ENCODE measurements at regions not wholly inside any gene's neighbourhood (a gene's known extent, or its start where the extent isn't known, plus 50 kb on each side); places are given as distances from the start of the nearest gene placed in this dataset.

DNA sequence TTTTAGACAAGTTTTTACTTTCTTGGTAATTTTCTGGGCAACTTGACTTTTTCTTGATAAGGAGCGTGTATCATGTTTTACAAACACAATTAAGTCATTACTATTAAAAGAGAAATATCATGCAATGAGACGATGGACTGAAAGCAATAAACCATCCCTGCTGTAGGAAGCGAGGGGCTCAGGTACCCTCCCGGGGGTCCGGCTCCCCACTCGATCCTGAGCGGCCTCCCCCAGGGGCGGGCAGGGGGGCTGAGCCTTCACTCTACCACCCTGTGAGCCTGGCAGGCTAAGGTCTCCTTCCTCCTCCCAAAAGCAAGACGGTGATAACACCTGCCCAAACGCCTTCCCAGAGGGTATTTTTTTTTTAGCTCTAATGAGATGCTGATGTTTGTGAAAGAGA lies 51.8 kb upstream of the ADGRA1 start:
- in situ Hi-C loops (cut with MboI; ENCODE audit: low sequenced_read_pairs, unreplicated experiment) = no loop called here
- TF ChIP-seq, protein P1, sequence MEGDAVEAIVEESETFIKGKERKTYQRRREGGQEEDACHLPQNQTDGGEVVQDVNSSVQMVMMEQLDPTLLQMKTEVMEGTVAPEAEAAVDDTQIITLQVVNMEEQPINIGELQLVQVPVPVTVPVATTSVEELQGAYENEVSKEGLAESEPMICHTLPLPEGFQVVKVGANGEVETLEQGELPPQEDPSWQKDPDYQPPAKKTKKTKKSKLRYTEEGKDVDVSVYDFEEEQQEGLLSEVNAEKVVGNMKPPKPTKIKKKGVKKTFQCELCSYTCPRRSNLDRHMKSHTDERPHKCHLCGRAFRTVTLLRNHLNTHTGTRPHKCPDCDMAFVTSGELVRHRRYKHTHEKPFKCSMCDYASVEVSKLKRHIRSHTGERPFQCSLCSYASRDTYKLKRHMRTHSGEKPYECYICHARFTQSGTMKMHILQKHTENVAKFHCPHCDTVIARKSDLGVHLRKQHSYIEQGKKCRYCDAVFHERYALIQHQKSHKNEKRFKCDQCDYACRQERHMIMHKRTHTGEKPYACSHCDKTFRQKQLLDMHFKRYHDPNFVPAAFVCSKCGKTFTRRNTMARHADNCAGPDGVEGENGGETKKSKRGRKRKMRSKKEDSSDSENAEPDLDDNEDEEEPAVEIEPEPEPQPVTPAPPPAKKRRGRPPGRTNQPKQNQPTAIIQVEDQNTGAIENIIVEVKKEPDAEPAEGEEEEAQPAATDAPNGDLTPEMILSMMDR (IDR thresholded peaks at IDR 0.05; ENCODE audit: borderline replicate concordance, control extremely low read depth, extremely low read depth, insufficient read depth, missing control alignments) = no peak
- DNase-seq (ENCODE audit: low spot score) = no peak

DNA sequence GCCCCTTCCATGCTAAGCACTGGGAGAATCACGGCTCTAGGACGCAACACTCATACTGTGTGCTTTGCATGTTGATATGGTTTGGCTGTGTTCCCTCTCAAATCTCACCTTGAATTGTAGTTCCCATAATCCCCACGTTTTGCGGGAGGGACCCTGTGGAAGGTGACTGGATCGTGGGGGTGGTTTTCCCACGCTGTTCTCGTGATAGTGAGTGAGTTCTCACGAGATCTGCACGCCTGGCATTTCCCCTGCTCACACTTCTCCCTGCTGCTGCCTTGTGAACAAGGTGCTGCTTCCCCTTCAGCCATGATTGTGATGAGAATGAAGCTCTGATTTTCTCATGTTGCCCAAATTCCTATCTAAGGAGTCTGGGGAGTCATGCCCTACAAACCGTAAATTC lies 53.0 kb upstream of the ADGRA1 start:
- TF ChIP-seq, protein P1 (IDR thresholded peaks at IDR 0.05; ENCODE audit: borderline replicate concordance, control extremely low read depth, extremely low read depth, insufficient read depth, missing control alignments) = no peak
- no peak for DNase-seq (ENCODE audit: low spot score)
- in situ Hi-C loops (cut with MboI; ENCODE audit: low sequenced_read_pairs, unreplicated experiment) = no loop called here

DNA sequence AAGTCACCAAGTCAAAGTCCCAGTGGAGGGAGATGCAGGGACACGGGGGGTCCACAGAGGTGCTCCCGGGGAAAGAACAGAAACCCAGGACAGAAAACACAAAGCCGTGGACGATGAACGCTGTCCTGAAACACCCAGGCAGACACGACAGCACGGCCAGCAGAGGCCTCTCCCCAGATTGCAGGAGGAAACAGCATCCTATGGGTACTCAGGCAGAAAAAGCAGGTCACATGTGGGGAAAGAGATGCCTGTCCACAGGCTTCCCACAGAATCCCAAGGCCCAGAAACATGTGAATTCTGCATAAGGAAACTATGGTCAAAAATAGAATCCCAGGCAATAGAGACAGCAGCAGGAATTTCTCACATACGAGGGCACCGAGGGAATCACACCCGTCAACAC lies 53.6 kb upstream of the ADGRA1 start:
- in situ Hi-C loops (cut with MboI; ENCODE audit: low sequenced_read_pairs, unreplicated experiment) = no loop called here
- TF ChIP-seq, protein P1 (IDR thresholded peaks at IDR 0.05; ENCODE audit: borderline replicate concordance, control extremely low read depth, extremely low read depth, insufficient read depth, missing control alignments) = no peak
- DNase-seq (ENCODE audit: low spot score) = no peak

DNA sequence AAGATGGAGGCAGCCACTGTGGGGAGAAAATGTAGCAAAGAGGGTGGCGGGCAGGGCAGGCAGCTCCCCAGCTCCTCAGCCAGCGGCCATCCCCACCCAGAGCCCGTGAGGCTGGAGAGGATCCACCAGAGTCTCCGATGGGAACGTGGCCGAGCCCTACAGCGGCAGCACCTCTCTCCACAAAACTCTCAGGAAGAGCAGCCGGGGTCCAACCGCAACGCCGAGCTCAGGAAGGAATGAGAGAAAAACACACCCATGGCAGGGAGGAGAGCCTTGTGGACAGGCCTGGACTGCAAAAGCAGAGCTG lies 54.0 kb upstream of the ADGRA1 start:
- DNase-seq (ENCODE audit: low spot score) = no peak
- TF ChIP-seq, protein P1 (IDR thresholded peaks at IDR 0.05; ENCODE audit: borderline replicate concordance, control extremely low read depth, extremely low read depth, insufficient read depth, missing control alignments) = no peak
- in situ Hi-C loops (cut with MboI; ENCODE audit: low sequenced_read_pairs, unreplicated experiment) = no loop called here

DNA sequence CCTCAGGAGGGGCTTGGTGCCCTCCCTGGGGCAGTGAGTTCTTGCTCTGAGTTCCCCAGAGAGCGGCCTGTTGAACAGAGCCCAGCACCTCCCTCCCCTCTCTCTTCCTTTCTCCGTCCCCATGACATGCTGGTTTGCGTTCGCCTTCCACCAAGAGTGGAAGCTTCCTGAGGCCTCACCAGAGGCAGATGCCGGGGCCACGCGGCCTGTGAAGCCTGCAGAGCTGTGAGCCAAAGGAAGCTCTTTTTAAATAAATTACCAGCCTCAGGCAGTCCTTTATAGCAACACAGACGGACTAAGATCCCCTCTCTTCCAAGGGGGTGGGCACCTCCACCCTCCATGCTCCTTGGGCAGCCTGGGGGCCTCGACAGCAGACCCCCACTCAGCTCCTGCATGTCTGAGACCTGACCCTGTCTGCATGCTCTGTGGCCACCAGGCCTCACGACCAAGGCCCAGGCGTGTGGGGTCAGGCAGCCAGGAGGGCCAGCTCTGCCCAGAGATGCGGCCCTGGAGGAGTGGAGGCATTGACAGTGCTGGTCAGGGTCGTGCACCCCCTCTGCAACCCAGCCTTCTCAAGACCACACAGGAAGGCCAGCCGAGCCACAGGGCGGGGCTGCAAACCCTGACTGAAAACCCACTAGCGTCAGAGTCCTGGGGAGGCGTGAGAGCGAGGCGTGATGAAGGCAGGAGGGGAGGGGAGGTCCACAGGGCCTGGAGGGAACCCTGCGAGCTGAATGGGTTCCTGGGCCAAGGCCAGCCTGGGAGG lies 54.6 kb upstream of the ADGRA1 start:
- in situ Hi-C loops (cut with MboI; ENCODE audit: low sequenced_read_pairs, unreplicated experiment) = no loop called here
- TF ChIP-seq, protein P1 (IDR thresholded peaks at IDR 0.05; ENCODE audit: borderline replicate concordance, control extremely low read depth, extremely low read depth, insufficient read depth, missing control alignments) = no peak
- no peak for DNase-seq (ENCODE audit: low spot score)

DNA sequence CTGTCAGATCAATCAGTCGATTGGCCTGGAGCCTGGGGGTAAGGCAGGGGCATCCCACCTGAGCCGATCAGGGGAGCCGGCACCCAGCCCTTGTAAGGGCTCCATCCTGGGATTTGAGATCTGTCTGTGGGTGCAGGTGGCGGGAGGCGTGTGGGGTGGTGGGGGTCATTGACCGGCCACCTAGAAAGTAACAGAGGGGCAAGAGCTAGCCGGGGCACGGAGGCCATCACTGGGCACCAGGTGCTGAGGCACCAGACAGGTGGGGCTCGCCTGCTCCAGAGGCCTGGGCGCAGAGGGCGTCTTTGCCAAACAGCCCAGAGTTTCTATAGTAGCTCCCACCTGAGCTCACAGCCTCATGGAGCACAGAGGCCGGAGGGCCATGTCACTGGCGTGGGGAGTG lies 55.5 kb upstream of the ADGRA1 start:
- in situ Hi-C loops (cut with MboI; ENCODE audit: low sequenced_read_pairs, unreplicated experiment) = no loop called here
- TF ChIP-seq, protein P1 (IDR thresholded peaks at IDR 0.05; ENCODE audit: borderline replicate concordance, control extremely low read depth, extremely low read depth, insufficient read depth, missing control alignments) = no peak
- DNase-seq (ENCODE audit: low spot score) = no peak
